Dermis microvascular lymphatic vessel endothelial cell (primary cell): ENCODE measurements at regions not wholly inside any gene's neighbourhood (a gene's known extent, or its start where the extent isn't known, plus 50 kb on each side); places are given as distances from the start of the nearest gene placed in this dataset.
"Not testable (repeated sequence)": the region's sequence is repeated elsewhere in the genome, so short reads cannot be mapped to it uniquely, and the experiment has no call there.

Experiments
- DNase-seq, 2 donors: peaks; one replicate each; pipeline versions ENCODE4 v3.0.0 to v3.0.0-alpha.2; 2010; ENCODE audit warnings: low read depth in 2 of 2

GRCh38 chr11:12585861-12586260 lies 88.4 kb upstream of the TEAD1 start:
- peak in 1 of 2 donors; percentile 33 for DNase-seq

- peak in 1 of 2 donors; percentile 11 for DNase-seq
These were observed 86.8 kb upstream of the TEAD1 start for GRCh38 chr11:12587333-12587991.

GRCh38 chr11:12591706-12592105 lies 82.5 kb upstream of the TEAD1 start:
- no peak for DNase-seq

GRCh38 chr11:12592283-12592682 lies 81.9 kb upstream of the TEAD1 start:
- no peak for DNase-seq

GRCh38 chr11:12595089-12595847 lies 79.0 kb upstream of the TEAD1 start:
- DNase-seq: not testable (repeated sequence)

GRCh38 chr11:12598330-12599256 lies 75.6 kb upstream of the TEAD1 start:
- DNase-seq: peak in 1 of 2 donors; percentile 29

GRCh38 chr11:12599408-12600143 lies 74.6 kb upstream of the TEAD1 start:
- peak in 1 of 2 donors; percentile 32 for DNase-seq

- DNase-seq: no peak
These were observed 73.4 kb upstream of the TEAD1 start for GRCh38 chr11:12600829-12601228.

GRCh38 chr11:12602421-12602820 lies 71.8 kb upstream of the TEAD1 start:
- no peak for DNase-seq

- DNase-seq: no peak
These were observed 70.8 kb upstream of the TEAD1 start for GRCh38 chr11:12603143-12604088.

- DNase-seq: no peak
These were observed 69.6 kb upstream of the TEAD1 start for GRCh38 chr11:12604557-12605153.

- no peak for DNase-seq
These were observed 67.6 kb upstream of the TEAD1 start for GRCh38 chr11:12606597-12606996.

GRCh38 chr11:12608678-12609077 lies 65.5 kb upstream of the TEAD1 start:
- not testable (repeated sequence) for DNase-seq

GRCh38 chr11:12611352-12611751 lies 62.9 kb upstream of the TEAD1 start:
- DNase-seq: no peak

- no peak for DNase-seq
These were observed 56.6 kb upstream of the TEAD1 start for GRCh38 chr11:12617632-12618031.

GRCh38 chr11:12618743-12619540 lies 55.3 kb upstream of the TEAD1 start:
- no peak for DNase-seq

- DNase-seq: no peak
These were observed 50.4 kb upstream of the TEAD1 start for GRCh38 chr11:12623869-12624268.
